ENCODE measurements at regions not wholly inside any gene's neighbourhood (a gene's known extent, or its start where the extent isn't known, plus 50 kb on each side); places are given as distances from the start of the nearest gene placed in this dataset.

- no peaks in the 10 kb centered on the region for H3K27me3 ChIP-seq (ENCODE audit: insufficient read depth, low read length)
- H3K36me3 ChIP-seq (ENCODE audit: insufficient read depth, low read depth, low read length) = no peaks in the 10 kb centered on the region
- no peak overlapping the region for H3K27ac ChIP-seq (ENCODE audit: low read length)
- peaks cover under 1% of the 10 kb centered on the region; the same call in 1 of the 2 replicates for H3K9me3 ChIP-seq (ENCODE audit: insufficient read depth, low read depth, low read length)
- no peak overlapping the region for H3K4me3 ChIP-seq (ENCODE audit: low read length)
- H3K4me1 ChIP-seq (ENCODE audit: insufficient read depth, low read length) = no peaks in the 10 kb centered on the region
- no peak overlapping the region for H3K9ac ChIP-seq (ENCODE audit: low read depth, low read length)
Observed at GRCh38 chr1:99170516-99170915, 93.8 kb upstream of the PLPPR4 start.

DNA sequence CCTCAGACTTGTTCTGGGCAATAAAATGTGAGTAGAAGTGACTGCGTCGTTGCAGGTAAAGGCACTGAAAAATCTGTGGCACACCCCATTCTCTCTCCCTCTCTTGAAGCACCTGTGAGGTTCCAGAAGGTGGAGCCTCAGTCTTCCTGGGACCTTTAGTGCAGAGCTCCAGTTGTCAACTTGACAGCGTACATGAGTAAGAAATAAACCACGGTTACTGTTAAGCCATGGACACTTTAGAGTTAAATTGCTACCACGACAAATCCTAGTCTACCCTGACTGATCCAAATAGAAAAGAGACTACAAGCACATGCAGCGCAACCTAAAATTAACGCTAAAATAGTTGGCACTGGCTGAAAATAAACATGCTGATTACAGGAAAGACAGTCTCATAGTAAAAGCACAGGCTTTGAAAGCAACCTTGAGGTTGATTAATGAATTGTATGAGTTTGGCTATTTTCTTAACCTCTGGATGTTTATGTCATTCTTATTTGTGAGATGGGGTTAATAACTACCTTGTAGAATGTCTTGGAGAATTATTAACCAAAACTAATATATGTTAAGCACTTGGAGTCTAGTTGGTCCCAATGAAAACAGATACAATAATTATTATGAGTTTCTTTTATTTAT lies 93.0 kb upstream of the PLPPR4 start:
- Histone ChIP-seq H3K9ac (ENCODE audit: low read depth, low read length) (no peak overlapping the region), H3K4me1 (ENCODE audit: insufficient read depth, low read length) (no peaks in the 10 kb centered on the region), H3K36me3 (ENCODE audit: insufficient read depth, low read depth, low read length) (no peaks in the 10 kb centered on the region), H3K9me3 (ENCODE audit: insufficient read depth, low read depth, low read length) (no peaks in the 10 kb centered on the region), H3K27ac (ENCODE audit: low read length) (no peak overlapping the region), H3K4me3 (ENCODE audit: low read length) (no peak overlapping the region), H3K27me3 (ENCODE audit: insufficient read depth, low read length) (no peaks in the 10 kb centered on the region)

DNA sequence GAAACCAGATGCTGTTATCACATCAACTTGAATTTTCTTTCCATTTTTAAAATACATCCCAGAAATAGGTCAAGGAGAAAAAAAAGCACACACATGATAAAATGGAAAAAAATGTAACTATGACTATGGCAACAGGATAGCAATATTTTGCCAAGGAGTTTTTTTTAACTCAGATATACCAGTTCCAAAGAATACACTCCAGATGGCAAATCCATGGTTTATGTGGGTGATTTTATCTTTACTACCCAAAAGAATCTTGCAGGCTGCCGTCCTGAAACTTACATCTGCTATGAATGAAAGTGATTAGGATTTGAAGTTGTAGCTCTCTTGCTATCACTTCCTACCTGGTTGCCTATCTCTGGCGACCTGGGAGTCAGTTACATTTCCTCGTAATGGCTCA lies 91.0 kb upstream of the PLPPR4 start:
- Histone ChIP-seq H3K4me3 (ENCODE audit: low read length) (no peak overlapping the region), H3K27ac (ENCODE audit: low read length) (no peak overlapping the region), H3K27me3 (ENCODE audit: insufficient read depth, low read length) (no peaks in the 10 kb centered on the region), H3K36me3 (ENCODE audit: insufficient read depth, low read depth, low read length) (no peaks in the 10 kb centered on the region), H3K4me1 (ENCODE audit: insufficient read depth, low read length) (no peaks in the 10 kb centered on the region), H3K9me3 (ENCODE audit: insufficient read depth, low read depth, low read length) (no peaks in the 10 kb centered on the region), H3K9ac (ENCODE audit: low read depth, low read length) (no peak overlapping the region)

- Histone ChIP-seq H3K4me3 (ENCODE audit: low read length) (no peak overlapping the region), H3K27ac (ENCODE audit: low read length) (no peak overlapping the region), H3K36me3 (ENCODE audit: insufficient read depth, low read depth, low read length) (no peaks in the 10 kb centered on the region), H3K4me1 (ENCODE audit: insufficient read depth, low read length) (no peaks in the 10 kb centered on the region), H3K9me3 (ENCODE audit: insufficient read depth, low read depth, low read length) (no peaks in the 10 kb centered on the region), H3K27me3 (ENCODE audit: insufficient read depth, low read length) (no peaks in the 10 kb centered on the region), H3K9ac (ENCODE audit: low read depth, low read length) (no peak overlapping the region)
Observed at GRCh38 chr1:99173900-99174299, 90.4 kb upstream of the PLPPR4 start.

- no peaks in the 10 kb centered on the region for H3K9me3 ChIP-seq (ENCODE audit: insufficient read depth, low read depth, low read length)
- H3K27ac ChIP-seq (ENCODE audit: low read length) = no peak overlapping the region
- no peaks in the 10 kb centered on the region for H3K27me3 ChIP-seq (ENCODE audit: insufficient read depth, low read length)
- no peak overlapping the region for H3K4me3 ChIP-seq (ENCODE audit: low read length)
- no peaks in the 10 kb centered on the region for H3K4me1 ChIP-seq (ENCODE audit: insufficient read depth, low read length)
- H3K36me3 ChIP-seq (ENCODE audit: insufficient read depth, low read depth, low read length) = no peaks in the 10 kb centered on the region
- no peak overlapping the region for H3K9ac ChIP-seq (ENCODE audit: low read depth, low read length)
Observed at GRCh38 chr1:99176753-99177152, 87.5 kb upstream of the PLPPR4 start.

DNA sequence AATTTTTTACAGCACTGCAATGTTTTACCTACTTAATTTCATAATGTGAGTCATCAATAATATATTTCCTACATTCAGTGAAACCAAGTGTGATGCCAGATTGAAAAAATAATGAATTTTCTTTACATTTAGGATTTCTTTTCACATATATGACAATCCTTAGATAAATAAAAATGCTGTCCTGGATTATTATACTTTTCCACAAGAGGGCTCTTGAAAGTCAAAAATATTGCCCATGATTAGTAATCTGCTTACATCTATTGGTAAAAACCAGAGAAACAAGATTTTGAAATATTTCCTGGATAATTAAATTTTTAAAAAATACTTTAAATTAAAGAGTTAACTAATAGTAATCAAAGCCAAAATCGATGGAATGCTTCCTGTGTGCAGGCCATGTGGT lies 86.8 kb upstream of the PLPPR4 start:
- H3K27ac ChIP-seq (ENCODE audit: low read length) = no peak overlapping the region

GRCh38 chr1:99180343-99180808 lies 83.9 kb upstream of the PLPPR4 start:
- H3K27ac ChIP-seq (ENCODE audit: low read length) = no peak overlapping the region
- H3K9me3 ChIP-seq (ENCODE audit: insufficient read depth, low read depth, low read length) = no peaks in the 10 kb centered on the region
- no peaks in the 10 kb centered on the region for H3K36me3 ChIP-seq (ENCODE audit: insufficient read depth, low read depth, low read length)
- H3K4me3 ChIP-seq (ENCODE audit: low read length) = no peak overlapping the region
- no peaks in the 10 kb centered on the region for H3K27me3 ChIP-seq (ENCODE audit: insufficient read depth, low read length)
- no peaks in the 10 kb centered on the region for H3K4me1 ChIP-seq (ENCODE audit: insufficient read depth, low read length)
- H3K9ac ChIP-seq (ENCODE audit: low read depth, low read length) = no peak overlapping the region

More for the DNA sequence above, 86.8 kb upstream of the PLPPR4 start:
- no peak overlapping the region for H3K9ac ChIP-seq (ENCODE audit: low read depth, low read length)
- no peaks in the 10 kb centered on the region for H3K4me1 ChIP-seq (ENCODE audit: insufficient read depth, low read length)
- no peak overlapping the region for H3K4me3 ChIP-seq (ENCODE audit: low read length)
- no peaks in the 10 kb centered on the region for H3K9me3 ChIP-seq (ENCODE audit: insufficient read depth, low read depth, low read length)
- no peaks in the 10 kb centered on the region for H3K27me3 ChIP-seq (ENCODE audit: insufficient read depth, low read length)
- H3K36me3 ChIP-seq (ENCODE audit: insufficient read depth, low read depth, low read length) = no peaks in the 10 kb centered on the region

- no peaks in the 10 kb centered on the region for H3K27me3 ChIP-seq (ENCODE audit: insufficient read depth, low read length)
- H3K9ac ChIP-seq (ENCODE audit: low read depth, low read length) = no peak overlapping the region
- H3K27ac ChIP-seq (ENCODE audit: low read length) = no peak overlapping the region
- H3K4me1 ChIP-seq (ENCODE audit: insufficient read depth, low read length) = no peaks in the 10 kb centered on the region
- H3K4me3 ChIP-seq (ENCODE audit: low read length) = no peak overlapping the region
- no peaks in the 10 kb centered on the region for H3K9me3 ChIP-seq (ENCODE audit: insufficient read depth, low read depth, low read length)
- no peaks in the 10 kb centered on the region for H3K36me3 ChIP-seq (ENCODE audit: insufficient read depth, low read depth, low read length)
Observed at GRCh38 chr1:99180915-99181314, 83.4 kb upstream of the PLPPR4 start.

DNA sequence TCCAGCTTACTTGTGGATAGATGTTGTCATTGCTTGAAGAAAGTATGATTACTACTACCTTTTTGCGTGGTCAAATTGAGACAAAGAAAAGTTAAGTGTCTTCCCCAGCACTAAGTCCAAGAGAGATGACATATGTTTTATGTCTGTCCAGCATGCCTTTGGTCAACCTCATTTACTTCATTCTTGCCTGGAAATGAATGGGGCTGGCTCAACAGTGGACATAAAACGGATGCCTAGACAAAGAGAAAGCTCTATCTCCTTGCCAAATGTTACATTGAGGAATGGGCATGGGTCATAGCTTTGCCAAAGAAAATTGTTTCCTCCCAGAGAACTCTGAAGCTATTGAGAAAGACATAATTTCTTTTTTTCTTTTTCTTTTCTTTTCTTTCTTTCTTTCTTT lies 82.4 kb upstream of the PLPPR4 start:
- H3K36me3 ChIP-seq (ENCODE audit: insufficient read depth, low read depth, low read length) = no peaks in the 10 kb centered on the region
- H3K27ac ChIP-seq (ENCODE audit: low read length) = no peak overlapping the region
- H3K9ac ChIP-seq (ENCODE audit: low read depth, low read length) = no peak overlapping the region
- H3K27me3 ChIP-seq (ENCODE audit: insufficient read depth, low read length) = no peaks in the 10 kb centered on the region
- no peaks in the 10 kb centered on the region for H3K9me3 ChIP-seq (ENCODE audit: insufficient read depth, low read depth, low read length)
- H3K4me3 ChIP-seq (ENCODE audit: low read length) = no peak overlapping the region
- H3K4me1 ChIP-seq (ENCODE audit: insufficient read depth, low read length) = no peaks in the 10 kb centered on the region

DNA sequence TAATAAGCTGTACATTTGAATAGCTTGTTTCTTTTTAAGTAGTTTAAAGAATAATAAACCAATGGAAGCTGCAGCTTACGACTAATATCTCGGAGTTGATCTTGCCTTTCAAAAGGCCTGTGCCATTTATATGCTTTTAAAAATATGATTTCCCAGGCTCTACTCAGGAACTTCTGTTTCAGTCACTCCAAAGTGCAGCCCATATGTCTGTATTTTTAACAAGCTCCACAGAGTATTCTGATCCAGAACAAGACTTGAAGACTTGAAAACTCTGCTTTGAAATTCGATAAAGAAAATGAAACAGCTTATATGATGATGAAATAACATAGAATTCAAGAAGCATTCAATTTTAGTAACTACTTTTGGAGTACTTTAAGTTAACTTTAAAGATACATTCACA lies 79.1 kb upstream of the PLPPR4 start:
- Histone ChIP-seq H3K4me3 (ENCODE audit: low read length) (no peak overlapping the region), H3K9ac (ENCODE audit: low read depth, low read length) (no peak overlapping the region), H3K27ac (ENCODE audit: low read length) (no peak overlapping the region), H3K9me3 (ENCODE audit: insufficient read depth, low read depth, low read length) (no peaks in the 10 kb centered on the region), H3K36me3 (ENCODE audit: insufficient read depth, low read depth, low read length) (no peaks in the 10 kb centered on the region), H3K27me3 (ENCODE audit: insufficient read depth, low read length) (no peaks in the 10 kb centered on the region), H3K4me1 (ENCODE audit: insufficient read depth, low read length) (no peaks in the 10 kb centered on the region)

GRCh38 chr1:99193431-99193830 lies 70.9 kb upstream of the PLPPR4 start:
- Histone ChIP-seq H3K4me1 (ENCODE audit: insufficient read depth, low read length) (no peaks in the 10 kb centered on the region), H3K9me3 (ENCODE audit: insufficient read depth, low read depth, low read length) (no peaks in the 10 kb centered on the region), H3K4me3 (ENCODE audit: low read length) (no peak overlapping the region), H3K27me3 (ENCODE audit: insufficient read depth, low read length) (no peaks in the 10 kb centered on the region), H3K36me3 (ENCODE audit: insufficient read depth, low read depth, low read length) (no peaks in the 10 kb centered on the region), H3K27ac (ENCODE audit: low read length) (no peak overlapping the region), H3K9ac (ENCODE audit: low read depth, low read length) (no peak overlapping the region)

DNA sequence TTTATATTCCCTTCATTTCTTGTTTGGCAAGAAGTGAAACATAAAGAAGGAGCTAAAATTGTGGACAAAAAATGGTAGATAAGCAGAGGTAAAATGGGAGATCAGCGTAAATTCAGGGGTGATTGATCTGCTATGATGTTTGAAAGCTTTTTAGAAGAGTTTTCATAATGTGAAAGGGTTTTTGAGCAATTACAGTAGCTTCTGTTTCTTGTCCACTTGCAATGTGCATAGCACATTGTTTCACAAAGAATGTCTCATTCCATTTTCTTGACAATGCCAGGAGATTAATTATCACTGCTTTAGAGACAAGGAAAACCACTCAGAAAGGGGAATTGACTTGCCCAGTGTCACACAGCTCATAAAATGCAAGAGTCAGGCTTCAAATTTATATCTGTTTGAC lies 65.9 kb upstream of the PLPPR4 start:
- Histone ChIP-seq H3K27me3 (ENCODE audit: insufficient read depth, low read length) (no peaks in the 10 kb centered on the region), H3K9me3 (ENCODE audit: insufficient read depth, low read depth, low read length) (no peaks in the 10 kb centered on the region), H3K27ac (ENCODE audit: low read length) (no peak overlapping the region), H3K4me3 (ENCODE audit: low read length) (no peak overlapping the region), H3K9ac (ENCODE audit: low read depth, low read length) (no peak overlapping the region), H3K4me1 (ENCODE audit: insufficient read depth, low read length) (no peaks in the 10 kb centered on the region), H3K36me3 (ENCODE audit: insufficient read depth, low read depth, low read length) (no peaks in the 10 kb centered on the region)

Data from iPS-20b (cell line).